HCT116 (cell line): ENCODE measurements at regions not wholly inside any gene's neighbourhood (a gene's known extent, or its start where the extent isn't known, plus 50 kb on each side); places are given as distances from the start of the nearest gene placed in this dataset.

Source experiments
- ATAC-seq: fragments of 200-7000 bp; cut with Tn5 transposase; 2 replicates; pipeline ENCODE4 v1.9.1; 2020; ENCODE audit warnings: mild to moderate bottlenecking, moderate library complexity
- BruUV-seq: library from RNA; stranded (reverse); fragments of 400-500 nt; replicated peaks from 2 replicates; lab custom pipeline; 2021; lab: Mats Ljungman, UMichigan
- CTCF ChIA-PET: fragments of 300-600 bp; sonication (Branson Sonifier 250); formaldehyde crosslinking; loops from one replicate; lab custom pipeline; 2021; ENCODE audit warnings: antibody characterized with exemption; lab: Charles Lee
- POLR2A ChIA-PET: fragments of 300-600, 350-600 bp; sonication (Branson Sonifier 250); formaldehyde crosslinking; loops from one replicate; lab custom pipeline; 2021; ENCODE audit warnings: antibody characterized with exemption; lab: Charles Lee
- RAD21 ChIA-PET, 2 experiments: fragments of 300-600 bp; sonication (Branson Sonifier 250); formaldehyde crosslinking; loops; one replicate each; lab custom pipeline; 2023; ENCODE audit warnings: low total read pairs in 2 of 2; ENCODE audit not compliant: uncharacterized antibody in 2 of 2, unreplicated experiment in 2 of 2, low non-redundant PET in 1 of 2; lab: Charles Lee
- DNase-seq: peaks from one replicate; pipeline ENCODE4 v3.0.0-alpha.2; 2010; ENCODE audit warnings: low read depth, low spot score
- H2AFZ ChIP-seq: fragments of 200-600 bp; shearing (Covaris generic), sonication (generic); 2 replicates; pipeline ENCODE4 v1.6.1; 2017; ENCODE audit warnings: low read depth, mixed run types, mixed read lengths, antibody characterized with exemption, low read length; ENCODE audit not compliant: poor library complexity, severe bottlenecking
- H3K27ac ChIP-seq: 2 replicates; pipeline ENCODE4 v1.5.1; 2012; ENCODE audit warnings: low read depth, low read length
- H3K27me3 ChIP-seq: fragments of 200-600 bp; sonication (generic); 2 replicates; pipeline ENCODE4 v1.6.1; 2016; ENCODE audit warnings: mixed run types, low read length, mixed read lengths; ENCODE audit not compliant: insufficient read depth
- H3K36me3 ChIP-seq, 2 experiments: fragments of 200-500 bp in 1 of 2; fragments of 200-600 bp in 1 of 2; sonication (Bioruptor generic) in 1 of 2; sonication (generic) in 1 of 2; 2 replicates each; pipeline versions ENCODE4 v1.5.1 to v1.6.1; 2014 to 2016; ENCODE audit warnings: low read length in 2 of 2, inconsistent platforms in 1 of 2, mixed read lengths in 1 of 2, mixed run types in 1 of 2; ENCODE audit not compliant: insufficient read depth in 2 of 2, control insufficient read depth in 1 of 2
- H3K4me1 ChIP-seq, 2 experiments: fragments of 200-600 bp in 1 of 2; sonication (generic) in 1 of 2; 2 replicates each; pipeline versions ENCODE4 v1.5.1 to v1.6.1; 2012 to 2017; ENCODE audit warnings: low read length in 2 of 2, inconsistent platforms in 1 of 2, mild to moderate bottlenecking in 1 of 2, mixed read lengths in 1 of 2, mixed run types in 1 of 2, moderate library complexity in 1 of 2; ENCODE audit not compliant: insufficient read depth in 2 of 2, control insufficient read depth in 1 of 2
- H3K4me2 ChIP-seq: fragments of 200-600 bp; sonication (generic); 2 replicates; pipeline ENCODE4 v1.6.1; 2017; ENCODE audit warnings: mixed run types, low read length, mixed read lengths
- H3K4me3 ChIP-seq, 2 experiments: fragments of 200-600 bp in 1 of 2; sonication (generic) in 1 of 2; replicated peaks in 1 of 2; 2 replicates each; pipeline ENCODE4 v1.5.1; 2011 to 2016; ENCODE audit warnings: low read length in 2 of 2, control low read depth in 1 of 2, low read depth in 1 of 2, mild to moderate bottlenecking in 1 of 2, mixed read lengths in 1 of 2, mixed run types in 1 of 2
- H3K79me2 ChIP-seq: fragments of 200-600 bp; sonication (generic); 2 replicates; pipeline ENCODE4 v1.6.1; 2017; ENCODE audit warnings: mild to moderate bottlenecking, mixed run types, low read length, moderate library complexity, mixed read lengths; ENCODE audit not compliant: insufficient read depth
- H3K9ac ChIP-seq: fragments of 200-600 bp; sonication (generic); 2 replicates; pipeline ENCODE4 v1.6.1; 2016; ENCODE audit warnings: low read length, mixed read lengths
- H3K9me2 ChIP-seq: fragments of 200-600 bp; sonication (generic), shearing (Covaris generic); 2 replicates; pipeline ENCODE4 v1.6.1; 2017; ENCODE audit warnings: mixed run types, mild to moderate bottlenecking, moderate library complexity; ENCODE audit not compliant: insufficient read depth
- H3K9me3 ChIP-seq, 2 experiments: fragments of 200-500 bp in 1 of 2; fragments of 200-600 bp in 1 of 2; sonication (Bioruptor generic) in 1 of 2; sonication (generic) in 1 of 2; 2 replicates each; pipeline ENCODE4 v1.6.1; 2014 to 2017; ENCODE audit warnings: low read length in 2 of 2, mixed read lengths in 2 of 2, inconsistent platforms in 1 of 2, low read depth in 1 of 2, mild to moderate bottlenecking in 1 of 2, mixed run types in 1 of 2, moderate library complexity in 1 of 2; ENCODE audit not compliant: control insufficient read depth in 1 of 2, insufficient read depth in 1 of 2
- H4K20me1 ChIP-seq: fragments of 200-600 bp; sonication (generic), shearing (Covaris generic); 2 replicates; pipeline ENCODE4 v1.6.1; 2017; ENCODE audit warnings: mixed run types, mild to moderate bottlenecking, moderate library complexity; ENCODE audit not compliant: insufficient read depth
- CEBPB ChIP-seq: IDR thresholded peaks from 2 replicates; pipeline ENCODE4 v1.6.1; 2012; ENCODE audit warnings: low read depth
- EGR1 ChIP-seq: IDR thresholded peaks from 2 replicates; pipeline ENCODE4 v1.6.1; 2012; ENCODE audit warnings: low read depth
- EZH2phosphoT487 ChIP-seq: fragments of 200-600 bp; IDR thresholded peaks from 2 replicates; pipeline ENCODE4 v1.6.1; 2018; ENCODE audit warnings: antibody characterized with exemption, borderline replicate concordance
- POLR2A ChIP-seq: IDR thresholded peaks from 2 replicates; pipeline ENCODE4 v1.7.0; 2011; ENCODE audit warnings: borderline replicate concordance; ENCODE audit not compliant: insufficient read depth, insufficient read length; ENCODE audit errors: extremely low read depth
- POLR2AphosphoS5 ChIP-seq: IDR thresholded peaks from 2 replicates; pipeline ENCODE4 v1.6.1; 2011; ENCODE audit warnings: mild to moderate bottlenecking, low read depth, low read length, moderate library complexity
- RAD21 ChIP-seq: IDR thresholded peaks from 2 replicates; pipeline ENCODE4 v1.6.1; 2012; ENCODE audit warnings: low read depth, mild to moderate bottlenecking
- SIN3A ChIP-seq: IDR thresholded peaks from 2 replicates; pipeline ENCODE4 v1.6.1; 2012; ENCODE audit warnings: low read depth
- SRF ChIP-seq: IDR thresholded peaks from 2 replicates; pipeline ENCODE4 v1.6.1; 2012; ENCODE audit warnings: low read depth
- TCF7L2 ChIP-seq: IDR thresholded peaks from 2 replicates; pipeline ENCODE4 v1.7.0; 2011; ENCODE audit warnings: borderline replicate concordance, inconsistent platforms; ENCODE audit not compliant: insufficient read depth, insufficient read length; ENCODE audit errors: extremely low read depth
- YY1 ChIP-seq: IDR thresholded peaks from 2 replicates; pipeline ENCODE4 v1.6.1; 2011; ENCODE audit warnings: low read length, low read depth, moderate library complexity, mild to moderate bottlenecking; ENCODE audit not compliant: insufficient replicate concordance; ENCODE audit errors: extremely low read depth
- intact Hi-C: fragments of 100-400 bp; cut with micrococcal nuclease; formaldehyde crosslinking; loops from 2 replicates; pipeline ENCODE4 v1.10.0; 2022
- TF ChIP-seq, protein P1 (sequence below): IDR thresholded peaks from 2 replicates; pipeline ENCODE4 v1.6.1; 2012

DNA sequence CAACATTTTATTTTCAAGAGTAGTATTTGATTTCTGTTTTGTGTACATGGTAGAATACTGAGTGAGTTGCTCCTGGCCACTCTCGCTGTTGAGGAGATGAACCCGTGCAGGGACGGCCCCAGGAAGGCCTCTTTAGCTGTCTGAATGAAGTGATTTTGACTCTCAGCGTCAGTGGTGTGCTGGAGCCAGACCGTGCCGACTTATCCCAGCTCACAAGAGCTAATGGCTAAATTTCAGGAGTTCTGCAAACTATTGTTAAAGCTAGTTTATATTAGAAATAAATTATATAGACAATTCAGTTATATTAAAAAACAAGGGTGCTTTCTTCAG is 111.2 kb upstream of the KIF26B start:
- intact Hi-C loops = loop anchor here (5.0 kb wide), 1 partner anchor 181 kb away; the partner anchor contains the start of gene HNRNPU
- Histone ChIP-seq H3K9me3 (no peaks in the 10 kb centered on the region), H3K9ac (no peak overlapping the region), H3K36me3 (no peaks in the 10 kb centered on the region), H3K79me2 (no peaks in the 10 kb centered on the region), H3K4me3 (no peak overlapping the region), H2AFZ (no peak overlapping the region), H4K20me1 (no peaks in the 10 kb centered on the region), H3K27me3 (no peaks in the 10 kb centered on the region), H3K4me1 (no peaks in the 10 kb centered on the region; a peak in 1 of 4 replicates), H3K27ac (no peak overlapping the region), H3K4me2 (no peak overlapping the region), H3K9me2 (no peaks in the 10 kb centered on the region)
- no peak for ATAC-seq
- CTCF ChIA-PET = interaction anchor here (0.7 to 3.1 kb wide), 12 partner anchors 11 to 444 kb away, joined by 3 to 26 read pairs (median 6); partner anchors contain the start of gene HNRNPU
- POLR2A ChIA-PET = interaction anchor here (1.2 kb wide), 1 partner anchor 179 kb away, joined by 4 read pairs; the partner anchor contains the start of gene HNRNPU
- no peak for DNase-seq
- no TSS peak for BruUV-seq
- RAD21 ChIA-PET = interaction anchor here in 1 of 2 experiments (1.6 to 2.0 kb wide), 2 partner anchors 179 to 246 kb away, joined by 4 to 5 read pairs; partner anchors contain the start of gene HNRNPU
- TF ChIP-seq CEBPB (no peak), YY1 (no peak), SRF (no peak), EZH2phosphoT487 (no peak), SIN3A (no peak), EGR1 (no peak), POLR2AphosphoS5 (no peak), RAD21 (no peak), TCF7L2 (no peak), POLR2A (no peak)
- TF ChIP-seq, protein P1, sequence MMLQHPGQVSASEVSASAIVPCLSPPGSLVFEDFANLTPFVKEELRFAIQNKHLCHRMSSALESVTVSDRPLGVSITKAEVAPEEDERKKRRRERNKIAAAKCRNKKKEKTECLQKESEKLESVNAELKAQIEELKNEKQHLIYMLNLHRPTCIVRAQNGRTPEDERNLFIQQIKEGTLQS = no peak
